ENCODE measurements at regions not wholly inside any gene's neighbourhood (a gene's known extent, or its start where the extent isn't known, plus 50 kb on each side); places are given as distances from the start of the nearest gene placed in this dataset.
"Not testable (repeated sequence)": the region's sequence is repeated elsewhere in the genome, so short reads cannot be mapped to it uniquely, and the experiment has no call there.

DNA sequence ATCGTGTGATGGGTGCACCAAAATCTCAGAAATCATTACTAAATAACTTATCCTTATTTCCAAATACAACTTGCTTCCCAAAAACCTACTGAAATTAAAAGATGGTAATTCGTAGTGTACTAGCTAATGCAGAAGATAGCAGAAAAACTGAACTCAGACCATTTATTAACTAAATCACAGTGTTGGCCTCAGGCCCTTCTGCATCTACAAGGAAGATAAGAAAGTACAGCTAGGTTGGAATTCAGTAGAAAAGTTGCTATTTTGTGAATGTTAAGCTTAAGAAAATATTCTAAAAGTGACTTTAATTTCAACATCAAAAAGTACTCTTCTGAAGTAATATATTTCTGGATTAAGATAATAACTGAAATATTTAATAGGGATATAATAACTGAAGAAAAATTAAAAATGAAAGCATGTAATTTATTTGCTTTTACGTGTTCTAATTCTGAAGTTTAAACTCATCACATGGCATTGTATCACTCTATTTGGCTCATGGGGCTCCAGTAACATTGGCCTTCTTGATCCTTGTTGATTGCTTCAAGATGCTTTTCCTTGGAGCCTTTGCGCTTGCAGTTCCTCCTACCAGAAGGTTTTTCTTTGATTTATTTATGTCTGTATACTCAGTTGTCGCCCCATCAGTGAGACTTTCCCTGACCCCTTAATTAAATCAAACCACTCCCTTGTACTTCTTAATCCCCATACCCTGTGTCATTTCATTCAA is 847.9 kb upstream of the ANO3 start:
- no peak overlapping the region for H3K4me3 ChIP-seq
- H3K27me3 ChIP-seq (replicated peaks), result no peaks in the 10 kb centered on the region
- no peak overlapping the region for H3K27ac ChIP-seq
- no peak for DNase-seq (ENCODE audit: low read depth in 1 of 2, low spot score in 2 of 2)
- no peaks in the 10 kb centered on the region for H3K36me3 ChIP-seq
- H3K4me1 ChIP-seq (replicated peaks), result no peaks in the 10 kb centered on the region
- H3K9me3 ChIP-seq (replicated peaks), result no peaks in the 10 kb centered on the region; the same call in 1 of the 2 replicates

- no peaks in the 10 kb centered on the region for H3K36me3 ChIP-seq
- H3K4me3 ChIP-seq, result no peak overlapping the region
- H3K27me3 ChIP-seq (replicated peaks), result no peaks in the 10 kb centered on the region
- DNase-seq (ENCODE audit: low read depth in 1 of 2, low spot score in 2 of 2), result no peak
- H3K4me1 ChIP-seq (replicated peaks), result no peaks in the 10 kb centered on the region
- no peak overlapping the region for H3K27ac ChIP-seq
- no peaks in the 10 kb centered on the region; the same call in 1 of the 2 replicates for H3K9me3 ChIP-seq (replicated peaks)
Observed at GRCh38 chr11:25485315-25485714, 846.6 kb upstream of the ANO3 start.

- not testable (repeated sequence) for H3K27me3 ChIP-seq (replicated peaks); DNase-seq (ENCODE audit: low read depth in 1 of 2, low spot score in 2 of 2); H3K4me1 ChIP-seq (replicated peaks); H3K27ac ChIP-seq; H3K36me3 ChIP-seq; H3K4me3 ChIP-seq; H3K9me3 ChIP-seq (replicated peaks)
Observed at GRCh38 chr11:25486338-25486737, 845.6 kb upstream of the ANO3 start.

- H3K9me3 ChIP-seq (replicated peaks); H3K27me3 ChIP-seq (replicated peaks); H3K36me3 ChIP-seq; H3K27ac ChIP-seq; DNase-seq (ENCODE audit: low read depth in 1 of 2, low spot score in 2 of 2); H3K4me1 ChIP-seq (replicated peaks); H3K4me3 ChIP-seq: not testable (repeated sequence)
Observed at GRCh38 chr11:25488176-25488575, 843.8 kb upstream of the ANO3 start.

DNA sequence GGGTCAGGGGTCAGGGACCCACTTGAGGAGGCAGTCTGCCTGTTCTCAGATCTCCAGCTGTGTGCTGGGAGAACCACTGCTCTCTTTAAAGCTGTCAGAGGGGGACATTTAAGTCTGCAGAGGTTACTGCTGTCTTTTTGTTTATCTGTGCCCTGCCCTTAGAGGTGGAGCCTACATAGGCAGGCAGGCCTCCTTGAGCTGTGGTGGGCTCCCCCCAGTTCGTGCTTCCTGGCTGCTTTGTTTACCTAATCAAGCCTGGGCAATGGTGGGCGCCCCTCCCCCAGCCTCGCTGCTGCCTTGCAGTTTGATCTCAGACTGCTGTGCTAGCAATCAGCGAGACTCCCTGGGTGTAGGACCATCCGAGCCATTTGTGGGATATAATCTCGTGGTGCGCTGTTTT is 830.5 kb upstream of the ANO3 start:
- not testable (repeated sequence) for H3K4me1 ChIP-seq (replicated peaks); H3K9me3 ChIP-seq (replicated peaks); H3K36me3 ChIP-seq; H3K27me3 ChIP-seq (replicated peaks); DNase-seq (ENCODE audit: low read depth in 1 of 2, low spot score in 2 of 2); H3K27ac ChIP-seq; H3K4me3 ChIP-seq

GRCh38 chr11:25515576-25515975 is 816.4 kb upstream of the ANO3 start:
- H3K36me3 ChIP-seq, result no peaks in the 10 kb centered on the region
- DNase-seq (ENCODE audit: low read depth in 1 of 2, low spot score in 2 of 2), result no peak
- peaks cover 6% of the 10 kb centered on the region; the same call in 1 of the 2 replicates for H3K9me3 ChIP-seq (replicated peaks)
- no peaks in the 10 kb centered on the region for H3K27me3 ChIP-seq (replicated peaks)
- H3K4me1 ChIP-seq (replicated peaks), result no peaks in the 10 kb centered on the region
- H3K4me3 ChIP-seq, result no peak overlapping the region
- H3K27ac ChIP-seq, result no peak overlapping the region

DNA sequence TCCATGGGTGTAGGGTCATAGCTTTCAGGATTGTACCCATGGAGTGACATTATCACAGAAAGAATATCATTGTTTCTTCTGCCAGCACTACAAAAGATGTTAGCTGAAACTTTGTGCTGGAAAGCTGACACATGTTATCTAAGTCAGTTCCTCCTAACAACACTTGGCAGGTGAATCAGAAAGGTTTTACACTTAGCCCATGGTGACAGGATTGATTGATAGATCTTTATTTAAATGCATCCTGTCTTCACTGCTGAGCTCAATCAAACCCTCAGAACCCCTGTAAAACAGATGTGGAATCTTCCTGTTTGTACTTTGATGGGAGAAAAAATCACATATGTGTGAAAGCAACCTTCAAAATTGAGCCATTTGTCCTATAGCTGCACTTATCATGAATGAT is 811.5 kb upstream of the ANO3 start:
- no peak for DNase-seq (ENCODE audit: low read depth in 1 of 2, low spot score in 2 of 2)
- H3K4me1 ChIP-seq (replicated peaks), result no peaks in the 10 kb centered on the region
- no peak overlapping the region for H3K27ac ChIP-seq
- peaks cover 10% of the 10 kb centered on the region; the same call in 1 of the 2 replicates for H3K9me3 ChIP-seq (replicated peaks)
- no peak overlapping the region for H3K4me3 ChIP-seq
- H3K27me3 ChIP-seq (replicated peaks), result no peaks in the 10 kb centered on the region
- H3K36me3 ChIP-seq, result no peaks in the 10 kb centered on the region

GRCh38 chr11:25527841-25528240 is 804.1 kb upstream of the ANO3 start:
- no peaks in the 10 kb centered on the region for H3K36me3 ChIP-seq
- no peaks in the 10 kb centered on the region for H3K4me1 ChIP-seq (replicated peaks)
- H3K4me3 ChIP-seq, result no peak overlapping the region
- no peak for DNase-seq (ENCODE audit: low read depth in 1 of 2, low spot score in 2 of 2)
- H3K27ac ChIP-seq, result no peak overlapping the region
- H3K9me3 ChIP-seq (replicated peaks), result 0 out of 2 replicates have a peak, but pooled peaks cover 2% of the 10 kb centered on the region
- no peaks in the 10 kb centered on the region for H3K27me3 ChIP-seq (replicated peaks)

GRCh38 chr11:25529572-25529971 is 802.4 kb upstream of the ANO3 start:
- Histone ChIP-seq H3K4me1 (replicated peaks) (no peaks in the 10 kb centered on the region), H3K4me3 (no peak overlapping the region), H3K36me3 (no peaks in the 10 kb centered on the region), H3K27ac (no peak overlapping the region), H3K27me3 (replicated peaks) (no peaks in the 10 kb centered on the region), H3K9me3 (replicated peaks) (0 out of 2 replicates have a peak, but pooled peaks cover 4% of the 10 kb centered on the region)
- no peak for DNase-seq (ENCODE audit: low read depth in 1 of 2, low spot score in 2 of 2)

DNA sequence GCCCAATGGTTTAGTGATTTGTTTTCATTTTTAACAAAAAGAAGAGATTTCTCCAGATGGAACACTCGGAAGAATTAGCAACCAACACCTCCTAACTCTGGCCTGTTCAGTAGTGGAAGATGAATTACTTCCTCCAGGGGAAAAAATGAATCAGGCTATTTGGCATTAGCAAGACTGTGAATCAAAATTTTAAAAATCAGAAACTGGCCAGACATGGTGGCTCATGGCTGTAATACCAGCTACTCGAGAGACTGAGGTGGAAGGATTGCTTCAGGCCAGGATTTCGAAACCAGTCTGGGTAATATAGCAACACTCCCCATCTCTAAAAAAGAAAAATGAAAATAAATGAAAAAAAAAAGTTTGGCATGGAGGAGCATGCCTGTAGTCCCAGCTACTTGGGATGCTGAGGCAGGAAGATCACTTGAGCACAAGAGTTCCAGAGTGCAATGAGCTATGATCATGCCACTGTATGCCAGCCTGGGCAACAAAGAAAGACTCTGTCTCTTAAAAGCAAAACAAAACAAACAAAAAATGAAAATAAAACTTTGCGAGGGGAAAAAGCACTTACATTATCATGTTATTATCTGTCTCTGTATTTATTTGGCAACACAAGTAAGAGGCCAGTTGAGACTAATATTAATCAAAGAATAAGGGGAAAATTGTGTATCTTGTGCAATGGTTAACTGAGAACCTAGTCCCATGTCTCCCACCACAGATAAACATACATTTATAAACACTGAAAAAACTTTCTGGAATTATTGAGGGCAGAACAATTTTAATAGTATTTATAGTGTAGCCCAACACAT is 796.3 kb upstream of the ANO3 start:
- Histone ChIP-seq H3K4me1 (replicated peaks) (no peaks in the 10 kb centered on the region), H3K4me3 (no peak overlapping the region), H3K27me3 (replicated peaks) (no peaks in the 10 kb centered on the region), H3K9me3 (replicated peaks) (0 out of 2 replicates have a peak, but pooled peaks cover 6% of the 10 kb centered on the region), H3K27ac (no peak overlapping the region), H3K36me3 (no peaks in the 10 kb centered on the region)
- DNase-seq (ENCODE audit: low read depth in 1 of 2, low spot score in 2 of 2), result no peak

DNA sequence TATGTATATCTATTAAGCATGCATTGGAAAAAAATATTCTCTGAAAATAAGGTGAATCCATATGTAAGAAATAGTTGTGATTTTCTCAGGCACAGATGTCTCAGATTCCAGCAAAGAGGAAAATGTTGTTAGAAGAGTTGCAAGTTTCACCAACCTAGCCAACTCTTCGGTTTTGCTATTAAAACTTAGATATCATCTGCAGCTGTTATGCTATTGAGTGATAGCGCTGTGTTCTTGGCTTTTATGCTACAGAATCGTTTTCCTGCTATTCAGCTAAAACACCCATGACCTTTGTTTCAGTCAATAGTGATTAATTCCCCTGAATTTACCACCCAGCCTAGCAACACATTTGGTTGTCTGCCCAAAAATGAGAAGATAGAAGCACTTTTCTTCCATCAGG is 795.6 kb upstream of the ANO3 start:
- Histone ChIP-seq H3K4me1 (replicated peaks) (no peaks in the 10 kb centered on the region), H3K27me3 (replicated peaks) (no peaks in the 10 kb centered on the region), H3K36me3 (no peaks in the 10 kb centered on the region), H3K27ac (no peak overlapping the region), H3K9me3 (replicated peaks) (0 out of 2 replicates have a peak, but pooled peaks cover 6% of the 10 kb centered on the region), H3K4me3 (no peak overlapping the region)
- DNase-seq (ENCODE audit: low read depth in 1 of 2, low spot score in 2 of 2), result no peak

GRCh38 chr11:25537393-25537792 is 794.5 kb upstream of the ANO3 start:
- no peaks in the 10 kb centered on the region for H3K27me3 ChIP-seq (replicated peaks)
- H3K4me1 ChIP-seq (replicated peaks), result no peaks in the 10 kb centered on the region
- no peak overlapping the region for H3K4me3 ChIP-seq
- DNase-seq (ENCODE audit: low read depth in 1 of 2, low spot score in 2 of 2), result no peak
- H3K9me3 ChIP-seq (replicated peaks), result 0 out of 2 replicates have a peak, but pooled peaks cover 6% of the 10 kb centered on the region
- H3K36me3 ChIP-seq, result no peaks in the 10 kb centered on the region
- no peak overlapping the region for H3K27ac ChIP-seq

DNA sequence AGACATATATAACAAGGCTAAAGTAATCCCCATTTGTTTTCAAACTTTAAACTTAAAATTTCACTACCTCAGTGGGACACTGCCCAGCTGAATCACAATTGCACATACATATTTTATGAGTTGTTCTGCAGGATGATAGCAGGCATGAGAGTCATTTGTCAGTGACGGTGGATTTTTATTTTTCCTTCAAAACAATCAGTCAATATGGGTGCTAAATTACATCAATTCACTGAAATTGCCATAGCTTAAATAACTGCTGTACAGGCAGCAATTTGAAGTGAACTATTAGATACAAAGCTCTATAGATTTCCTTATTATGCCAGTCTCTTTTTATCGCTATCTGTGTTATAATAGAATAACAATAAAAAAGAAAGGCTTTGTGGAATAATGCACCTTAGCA is 784.6 kb upstream of the ANO3 start:
- Histone ChIP-seq H3K36me3 (no peaks in the 10 kb centered on the region), H3K9me3 (replicated peaks) (peaks cover 3% of the 10 kb centered on the region), H3K4me3 (no peak overlapping the region), H3K4me1 (replicated peaks) (no peaks in the 10 kb centered on the region), H3K27ac (no peak overlapping the region), H3K27me3 (replicated peaks) (no peaks in the 10 kb centered on the region)
- no peak for DNase-seq (ENCODE audit: low read depth in 1 of 2, low spot score in 2 of 2)

DNA sequence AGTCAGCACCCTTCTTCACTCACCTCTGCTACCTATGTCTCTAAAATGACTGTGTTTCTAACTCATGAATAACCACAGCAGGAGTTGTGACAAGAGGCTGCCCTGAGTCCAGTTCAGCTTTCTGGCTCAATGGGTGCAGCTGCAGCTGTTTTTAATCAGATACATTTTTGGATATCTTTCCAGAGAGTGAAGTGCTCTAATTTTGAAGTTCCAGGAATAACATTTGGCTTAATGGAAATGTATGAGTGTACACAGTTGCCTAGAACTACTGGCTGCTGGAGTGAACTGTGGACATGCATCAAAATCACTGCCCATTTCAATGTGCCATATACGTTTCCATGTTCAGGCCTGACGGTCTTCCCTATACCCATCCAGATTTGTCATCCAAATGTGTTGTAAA is 769.5 kb upstream of the ANO3 start:
- Histone ChIP-seq H3K27me3 (replicated peaks) (no peaks in the 10 kb centered on the region), H3K4me1 (replicated peaks) (no peaks in the 10 kb centered on the region), H3K27ac (no peak overlapping the region), H3K36me3 (no peaks in the 10 kb centered on the region), H3K4me3 (no peak overlapping the region), H3K9me3 (replicated peaks) (no peaks in the 10 kb centered on the region)
- DNase-seq (ENCODE audit: low read depth in 1 of 2, low spot score in 2 of 2), result no peak

Data from SJSA1 (cell line).